ENCODE measurements at regions not wholly inside any gene's neighbourhood (a gene's known extent, or its start where the extent isn't known, plus 50 kb on each side); places are given as distances from the start of the nearest gene placed in this dataset.

DNA sequence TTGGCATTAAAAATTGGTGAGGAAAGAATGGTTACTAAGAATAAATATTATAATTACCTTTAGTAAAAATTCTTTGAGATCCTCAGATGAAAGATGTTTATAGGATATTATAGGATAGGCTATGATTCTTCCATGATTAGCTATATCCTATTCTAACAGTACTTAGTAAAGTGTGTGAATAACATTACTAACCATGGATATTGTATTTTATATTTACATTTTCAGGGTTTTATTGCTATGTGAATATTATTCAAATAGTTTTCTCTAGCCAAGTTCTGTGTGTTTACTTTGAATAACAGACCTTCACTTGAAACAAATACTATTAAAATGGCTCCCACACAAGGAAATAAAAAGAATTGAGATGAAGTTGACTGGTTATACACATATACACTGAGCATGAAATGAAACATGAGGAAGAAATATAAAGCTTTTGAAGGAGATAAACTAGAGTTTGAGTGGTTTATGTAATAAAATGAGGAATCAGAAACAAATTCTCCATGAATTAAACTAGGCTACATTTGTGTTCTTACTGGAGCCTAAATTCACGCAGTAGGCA lies 479.4 kb upstream of the PKN2 start:
- Histone ChIP-seq H3K36me3 (ENCODE audit: control insufficient read depth, insufficient read depth, low read length) (no peaks in the 10 kb centered on the region), H3K4me3 (replicated peaks in 1 of 4; ENCODE audit: control extremely low read depth in 1 of 4, insufficient read depth in 1 of 4, low read depth in 3 of 4, low read length in 4 of 4) (no peak overlapping the region), H3K27me3 (ENCODE audit: control insufficient read depth, insufficient read depth, low read length) (peaks cover 3% of the 10 kb centered on the region), H3K79me2 (ENCODE audit: control insufficient read depth, insufficient read depth, low read length) (no peaks in the 10 kb centered on the region), H2AFZ (ENCODE audit: low read length) (no peak overlapping the region), H3K4me2 (ENCODE audit: extremely low read depth, insufficient read depth, low read length) (no peak overlapping the region), H3K27ac (ENCODE audit: insufficient read depth, low read length) (no peak overlapping the region), H3K9me3 (ENCODE audit: control insufficient read depth, insufficient read depth, low read depth, low read length) (no peaks in the 10 kb centered on the region), H4K20me1 (ENCODE audit: control insufficient read depth, extremely low read depth, insufficient read depth, low read length) (no peaks in the 10 kb centered on the region), H3K4me1 (ENCODE audit: control insufficient read depth, extremely low read depth, insufficient read depth, low read length) (no peaks in the 10 kb centered on the region), H3K9ac (ENCODE audit: insufficient read depth, low read length) (no peak overlapping the region)
- DNase-seq (ENCODE audit: low read depth in 2 of 2) = no peak
- no peak for TF ChIP-seq EZH2 (IDR thresholded peaks at IDR 0.05; ENCODE audit: low read length, missing control alignments)
- TF ChIP-seq, protein P1, sequence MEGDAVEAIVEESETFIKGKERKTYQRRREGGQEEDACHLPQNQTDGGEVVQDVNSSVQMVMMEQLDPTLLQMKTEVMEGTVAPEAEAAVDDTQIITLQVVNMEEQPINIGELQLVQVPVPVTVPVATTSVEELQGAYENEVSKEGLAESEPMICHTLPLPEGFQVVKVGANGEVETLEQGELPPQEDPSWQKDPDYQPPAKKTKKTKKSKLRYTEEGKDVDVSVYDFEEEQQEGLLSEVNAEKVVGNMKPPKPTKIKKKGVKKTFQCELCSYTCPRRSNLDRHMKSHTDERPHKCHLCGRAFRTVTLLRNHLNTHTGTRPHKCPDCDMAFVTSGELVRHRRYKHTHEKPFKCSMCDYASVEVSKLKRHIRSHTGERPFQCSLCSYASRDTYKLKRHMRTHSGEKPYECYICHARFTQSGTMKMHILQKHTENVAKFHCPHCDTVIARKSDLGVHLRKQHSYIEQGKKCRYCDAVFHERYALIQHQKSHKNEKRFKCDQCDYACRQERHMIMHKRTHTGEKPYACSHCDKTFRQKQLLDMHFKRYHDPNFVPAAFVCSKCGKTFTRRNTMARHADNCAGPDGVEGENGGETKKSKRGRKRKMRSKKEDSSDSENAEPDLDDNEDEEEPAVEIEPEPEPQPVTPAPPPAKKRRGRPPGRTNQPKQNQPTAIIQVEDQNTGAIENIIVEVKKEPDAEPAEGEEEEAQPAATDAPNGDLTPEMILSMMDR (conservative IDR thresholded peaks at IDR 0.05 in 1 of 2, IDR thresholded peaks at IDR 0.05 in 1 of 2; ENCODE audit: low read depth in 1 of 2, low read length in 2 of 2) = no peak

DNA sequence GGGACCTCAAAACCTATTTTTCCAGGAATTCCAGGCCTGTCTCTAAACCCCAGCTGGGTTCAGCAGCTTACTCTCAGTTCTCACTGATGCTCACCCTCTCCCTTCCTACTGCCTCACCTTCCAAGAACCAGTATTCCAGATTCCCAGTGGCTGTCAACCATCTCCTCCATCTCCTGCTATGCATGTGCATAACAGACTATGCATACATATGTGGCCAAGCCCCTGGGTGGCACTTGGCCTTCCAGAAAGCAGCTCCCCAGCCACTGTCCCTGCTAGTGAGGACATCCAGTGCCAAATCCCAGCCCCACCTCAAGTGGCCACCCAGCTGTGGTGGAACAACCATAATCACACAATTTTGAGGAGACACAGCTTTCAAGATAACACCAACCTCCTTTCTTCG lies 475.7 kb upstream of the PKN2 start:
- Histone ChIP-seq H3K4me1 (ENCODE audit: control insufficient read depth, extremely low read depth, insufficient read depth, low read length) (no peaks in the 10 kb centered on the region), H3K79me2 (ENCODE audit: control insufficient read depth, insufficient read depth, low read length) (no peaks in the 10 kb centered on the region), H3K4me2 (ENCODE audit: extremely low read depth, insufficient read depth, low read length) (no peak overlapping the region), H4K20me1 (ENCODE audit: control insufficient read depth, extremely low read depth, insufficient read depth, low read length) (no peaks in the 10 kb centered on the region), H3K9me3 (ENCODE audit: control insufficient read depth, insufficient read depth, low read depth, low read length) (no peaks in the 10 kb centered on the region), H3K9ac (ENCODE audit: insufficient read depth, low read length) (no peak overlapping the region), H3K4me3 (replicated peaks in 1 of 4; ENCODE audit: control extremely low read depth in 1 of 4, insufficient read depth in 1 of 4, low read depth in 3 of 4, low read length in 4 of 4) (no peak overlapping the region), H3K27me3 (ENCODE audit: control insufficient read depth, insufficient read depth, low read length) (peaks cover 3% of the 10 kb centered on the region), H2AFZ (ENCODE audit: low read length) (no peak overlapping the region), H3K36me3 (ENCODE audit: control insufficient read depth, insufficient read depth, low read length) (no peaks in the 10 kb centered on the region), H3K27ac (ENCODE audit: insufficient read depth, low read length) (no peak overlapping the region)
- TF ChIP-seq, protein P1 (conservative IDR thresholded peaks at IDR 0.05 in 1 of 2, IDR thresholded peaks at IDR 0.05 in 1 of 2; ENCODE audit: low read depth in 1 of 2, low read length in 2 of 2) = no peak
- TF ChIP-seq EZH2 (IDR thresholded peaks at IDR 0.05; ENCODE audit: low read length, missing control alignments) = no peak
- no peak for DNase-seq (ENCODE audit: low read depth in 2 of 2)

DNA sequence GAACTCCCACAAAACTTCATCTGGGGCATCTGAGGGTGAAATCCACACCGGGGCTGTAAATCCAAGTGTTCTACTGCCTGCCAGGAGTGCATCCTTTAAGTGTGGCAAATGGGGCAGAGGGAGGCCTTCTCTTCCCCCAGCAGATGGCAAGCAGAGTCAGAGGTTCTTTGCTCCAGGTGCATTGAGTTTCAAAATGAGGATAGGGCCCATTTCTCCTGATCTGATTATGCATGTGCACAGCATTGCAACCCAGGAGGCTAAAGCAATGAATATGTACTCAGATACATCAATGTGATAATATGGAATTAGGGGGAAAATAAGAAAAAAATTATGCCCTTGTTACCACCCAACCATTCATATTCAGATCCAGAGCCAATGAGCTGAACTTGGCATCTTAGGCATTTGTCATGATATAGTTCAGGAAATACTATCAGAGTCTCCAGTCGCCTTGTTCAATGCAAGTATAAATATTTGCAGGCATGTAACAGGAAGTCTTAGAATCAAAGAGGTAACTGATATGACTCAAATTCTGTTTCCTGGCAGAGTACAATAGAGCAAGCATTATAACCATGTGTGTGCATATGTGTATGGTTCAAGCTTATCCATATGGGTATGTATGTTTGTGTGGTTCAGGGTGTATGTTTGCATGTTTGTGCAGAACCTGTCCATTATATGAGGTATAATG lies 473.8 kb upstream of the PKN2 start:
- TF ChIP-seq, protein P1 (conservative IDR thresholded peaks at IDR 0.05 in 1 of 2, IDR thresholded peaks at IDR 0.05 in 1 of 2; ENCODE audit: low read depth in 1 of 2, low read length in 2 of 2) = no peak
- TF ChIP-seq EZH2 (IDR thresholded peaks at IDR 0.05; ENCODE audit: low read length, missing control alignments) = no peak
- H3K9me3 ChIP-seq (ENCODE audit: control insufficient read depth, insufficient read depth, low read depth, low read length) = no peaks in the 10 kb centered on the region
- no peaks in the 10 kb centered on the region for H3K79me2 ChIP-seq (ENCODE audit: control insufficient read depth, insufficient read depth, low read length)
- H3K27me3 ChIP-seq (ENCODE audit: control insufficient read depth, insufficient read depth, low read length) = peaks cover 2% of the 10 kb centered on the region
- no peak overlapping the region for H3K27ac ChIP-seq (ENCODE audit: insufficient read depth, low read length)
- DNase-seq (ENCODE audit: low read depth in 2 of 2) = no peak
- no peak overlapping the region for H3K9ac ChIP-seq (ENCODE audit: insufficient read depth, low read length)
- H3K36me3 ChIP-seq (ENCODE audit: control insufficient read depth, insufficient read depth, low read length) = no peaks in the 10 kb centered on the region
- no peak overlapping the region for H2AFZ ChIP-seq (ENCODE audit: low read length)
- H3K4me3 ChIP-seq (replicated peaks in 1 of 4; ENCODE audit: control extremely low read depth in 1 of 4, insufficient read depth in 1 of 4, low read depth in 3 of 4, low read length in 4 of 4) = no peak overlapping the region
- H3K4me2 ChIP-seq (ENCODE audit: extremely low read depth, insufficient read depth, low read length) = no peak overlapping the region
- no peaks in the 10 kb centered on the region for H3K4me1 ChIP-seq (ENCODE audit: control insufficient read depth, extremely low read depth, insufficient read depth, low read length)
- H4K20me1 ChIP-seq (ENCODE audit: control insufficient read depth, extremely low read depth, insufficient read depth, low read length) = no peaks in the 10 kb centered on the region

Data from fibroblast of lung (primary cell).